Cardiac fibroblast (primary cell): ENCODE measurements at regions not wholly inside any gene's neighbourhood (a gene's known extent, or its start where the extent isn't known, plus 50 kb on each side); places are given as distances from the start of the nearest gene placed in this dataset.

ENCODE experiments used
- DNase-seq, 2 donors: peaks; one replicate each; pipeline versions ENCODE4 v3.0.0 to v3.0.0-alpha.2; 2010; ENCODE audit warnings: low read depth in 2 of 2
- H3K4me3 ChIP-seq, 2 donors: replicated peaks in 1 of 2; 1 replicate in 1 of 2; 2 replicates in 1 of 2; pipeline ENCODE4 v1.5.1; 2011; ENCODE audit warnings: low read depth in 2 of 2, low read length in 2 of 2, mild to moderate bottlenecking in 2 of 2, moderate library complexity in 1 of 2
- CTCF ChIP-seq: IDR thresholded peaks from one replicate; pipeline ENCODE4 v1.5.1; 2011; ENCODE audit warnings: low read depth, mild to moderate bottlenecking, low read length, inconsistent platforms

- DNase-seq = no peak
- no peak for TF ChIP-seq CTCF
- H3K4me3 ChIP-seq = no peak overlapping the region
Measured at GRCh38 chr5:126267438-126267837, 155.8 kb upstream of the GRAMD2B start.

- no peak for TF ChIP-seq CTCF
- DNase-seq = peak in 1 of 2 donors; percentile 30
- H3K4me3 ChIP-seq = no peak overlapping the region
Measured at GRCh38 chr5:126268697-126269315, 154.4 kb upstream of the GRAMD2B start.

GRCh38 chr5:126269511-126269910 lies 153.7 kb upstream of the GRAMD2B start:
- no peak for TF ChIP-seq CTCF
- no peak for DNase-seq
- H3K4me3 ChIP-seq = no peak overlapping the region

- H3K4me3 ChIP-seq = no peak overlapping the region
- DNase-seq = no peak
- TF ChIP-seq CTCF = no peak
Measured at GRCh38 chr5:126271141-126271540, 152.1 kb upstream of the GRAMD2B start.

- TF ChIP-seq CTCF = no peak
- H3K4me3 ChIP-seq = no peak overlapping the region
- no peak for DNase-seq
Measured at GRCh38 chr5:126274076-126274762, 149.0 kb upstream of the GRAMD2B start.

- TF ChIP-seq CTCF = no peak
- DNase-seq = no peak
- no peak overlapping the region for H3K4me3 ChIP-seq
Measured at GRCh38 chr5:126274763-126275125, 148.5 kb upstream of the GRAMD2B start.
